Fibroblast of skin of back (primary cell): ENCODE measurements at regions not wholly inside any gene's neighbourhood (a gene's known extent, or its start where the extent isn't known, plus 50 kb on each side); places are given as distances from the start of the nearest gene placed in this dataset.
"Not testable (repeated sequence)": the region's sequence is repeated elsewhere in the genome, so short reads cannot be mapped to it uniquely, and the experiment has no call there.

Experiments used
- DNase-seq: peaks from one replicate; pipeline ENCODE4 v3.0.0-alpha.2; 2013

DNA sequence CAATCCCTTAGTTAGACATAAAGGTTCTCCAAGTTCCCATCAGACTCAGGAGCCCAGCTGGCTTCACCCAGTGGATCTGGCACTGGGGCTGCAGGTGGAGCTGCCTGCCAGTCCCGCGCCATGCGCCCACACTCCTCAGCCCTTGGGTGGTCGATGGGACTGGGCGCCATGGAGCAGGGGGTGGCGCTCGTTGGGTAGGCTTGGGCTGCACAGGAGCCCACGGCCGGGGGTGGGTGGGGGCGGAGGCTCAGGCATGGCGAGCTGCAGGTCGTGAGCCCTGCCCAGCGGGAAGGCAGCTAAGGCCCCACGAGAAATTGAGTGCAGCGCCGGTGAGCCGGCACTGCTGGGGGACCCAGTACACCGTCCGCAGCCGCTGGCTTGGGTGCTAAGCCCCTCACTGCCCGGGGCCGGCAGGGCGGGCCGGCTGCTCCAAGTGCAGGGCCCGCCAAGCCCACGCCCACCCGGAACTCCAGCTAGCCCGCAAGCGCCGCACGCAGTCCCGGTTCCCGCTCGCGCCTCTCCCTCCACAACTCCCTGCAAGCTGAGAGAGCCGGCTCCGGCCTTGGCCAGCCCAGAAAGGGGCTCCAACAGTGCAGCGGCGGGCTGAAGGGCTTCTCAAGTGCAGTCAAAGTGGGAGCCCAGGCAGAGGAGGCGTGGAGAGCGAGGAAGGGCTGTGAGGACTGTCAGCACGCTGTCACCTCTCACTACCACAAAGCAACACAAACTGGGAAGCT, 584.3 kb upstream of the COBL start:
- DNase-seq = not testable (repeated sequence)

DNA sequence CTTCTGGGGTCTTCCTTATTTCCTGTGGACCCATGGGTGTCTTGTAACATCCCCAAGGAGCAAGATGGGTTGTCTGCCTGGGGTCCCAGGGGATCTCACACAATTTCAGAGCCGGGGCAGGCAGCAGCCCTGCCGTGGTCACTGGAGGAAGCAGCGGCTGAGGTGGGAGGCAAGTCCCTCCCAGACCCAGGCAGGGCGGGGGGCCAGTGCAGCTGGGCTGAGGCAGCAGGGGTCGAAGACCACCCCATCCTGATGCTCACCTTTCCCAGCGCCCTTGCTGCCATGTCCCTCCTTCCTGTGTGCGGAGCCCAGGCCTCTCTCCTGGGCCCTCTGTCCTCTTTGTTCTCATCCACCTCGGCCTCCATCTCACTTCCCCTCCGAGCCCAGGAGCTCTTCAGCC, 583.0 kb upstream of the COBL start:
- DNase-seq = no peak

DNA sequence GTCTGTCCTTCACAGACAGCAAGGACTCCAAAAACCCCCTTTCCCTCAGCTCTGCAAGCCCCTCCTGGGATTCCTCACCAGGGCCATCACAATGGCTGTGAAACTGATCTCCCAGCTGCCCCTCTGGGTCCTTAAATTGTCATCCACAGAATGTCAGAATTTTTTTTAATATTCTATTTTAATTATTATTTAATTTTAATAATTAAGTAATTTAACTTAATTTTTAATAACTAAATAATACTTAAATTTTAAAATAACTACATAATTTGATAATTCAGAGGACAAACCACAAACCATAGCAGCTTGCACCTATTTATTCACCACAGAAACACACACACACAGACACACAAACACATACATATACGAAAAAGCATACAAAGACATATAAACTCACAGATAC, 565.8 kb upstream of the COBL start:
- DNase-seq = no peak

DNA sequence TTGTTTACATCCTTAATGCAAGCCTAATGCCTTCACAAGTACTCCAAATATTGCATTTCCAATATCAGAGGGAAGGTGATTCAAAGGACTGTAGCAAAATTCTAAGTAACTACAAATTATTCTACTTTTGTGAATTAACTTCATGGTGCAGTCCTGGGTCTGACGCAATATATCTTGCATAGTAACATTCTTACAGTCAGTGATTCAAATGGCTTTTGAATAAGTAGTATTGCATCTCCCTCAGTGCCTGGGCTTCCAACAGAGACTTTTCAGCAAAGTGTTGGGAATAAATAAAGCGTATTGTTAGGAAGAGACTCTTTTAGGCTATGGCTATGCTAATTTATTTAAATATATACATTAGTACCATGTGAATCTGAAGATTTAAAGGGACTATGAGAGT, 564.7 kb upstream of the COBL start:
- DNase-seq = no peak

DNA sequence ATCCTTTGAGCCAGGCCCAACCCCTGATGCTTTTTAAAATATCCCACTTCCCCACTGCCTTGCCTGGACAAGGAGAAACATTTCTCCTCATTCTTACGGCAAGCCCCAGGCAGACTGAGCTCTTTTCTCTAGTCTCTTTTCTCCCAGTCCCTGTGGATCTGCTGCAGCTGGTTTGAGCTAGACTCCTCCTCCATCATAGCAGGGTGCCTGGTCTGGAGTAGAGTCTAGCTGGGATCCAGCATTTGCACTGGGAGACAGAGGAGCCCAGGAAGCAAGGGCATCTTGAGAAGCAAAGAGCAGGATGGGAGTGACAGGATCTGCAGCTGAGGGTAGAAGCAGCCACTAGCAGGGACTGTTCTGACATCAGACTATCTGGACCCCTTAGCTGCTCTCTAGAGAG, 562.3 kb upstream of the COBL start:
- DNase-seq = no peak

DNA sequence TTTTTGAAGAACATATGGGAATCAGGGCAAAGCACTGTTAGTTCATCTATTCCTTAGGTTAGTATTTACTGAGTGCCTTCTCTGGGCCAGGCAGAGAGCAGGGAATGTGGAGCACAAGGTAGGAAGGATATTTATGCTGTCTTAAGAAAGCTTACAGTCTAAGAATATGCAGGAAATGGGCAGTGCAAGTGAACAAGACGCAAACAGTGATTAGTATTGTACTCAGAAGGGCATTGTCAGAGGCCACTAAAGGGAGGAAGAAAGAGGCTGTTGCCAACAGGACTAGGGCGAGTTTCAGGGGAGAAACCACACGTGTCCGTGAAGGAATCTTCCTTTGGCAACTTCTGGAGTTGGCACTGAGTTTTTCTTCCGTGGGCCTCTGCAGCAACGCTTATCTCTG, 552.8 kb upstream of the COBL start:
- DNase-seq = no peak

DNA sequence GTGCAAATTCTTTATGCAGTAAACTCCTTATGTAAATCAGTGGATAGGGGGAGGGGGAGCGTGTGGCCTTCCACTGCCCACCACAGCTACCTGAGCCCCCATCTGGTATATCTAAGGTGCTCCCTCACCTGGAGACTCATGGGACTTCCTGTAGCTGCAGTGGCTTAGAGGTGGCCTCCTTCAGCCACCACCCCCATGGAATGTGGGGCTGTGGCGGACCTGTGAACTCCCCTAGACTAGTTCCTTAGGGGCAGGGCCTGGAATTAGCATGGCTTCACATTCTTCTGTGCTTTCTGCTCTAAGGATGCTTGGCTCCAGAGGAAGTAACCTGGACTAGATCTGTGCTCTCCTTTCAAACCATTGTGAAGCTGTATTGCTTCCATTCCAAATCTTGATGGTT, 550.5 kb upstream of the COBL start:
- DNase-seq = no peak

DNA sequence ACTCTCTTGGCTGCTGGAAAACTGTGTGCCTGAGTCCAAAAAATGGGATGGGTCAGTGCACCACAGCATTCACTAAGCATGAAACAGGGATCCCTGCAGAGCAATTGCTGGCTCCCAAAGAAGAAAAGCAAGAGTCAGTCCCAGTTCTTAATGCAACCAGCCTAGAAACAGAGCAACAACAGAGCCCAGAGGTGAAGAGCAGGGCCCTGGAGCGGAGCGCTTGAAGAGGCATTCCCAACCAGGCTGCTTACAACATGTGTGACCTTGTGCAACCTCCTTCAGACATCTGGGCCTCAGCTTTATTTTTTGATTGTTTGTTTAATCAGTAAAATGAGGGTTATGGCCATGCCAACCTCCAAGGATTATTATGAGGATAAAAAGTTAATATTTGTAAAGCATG, 543.7 kb upstream of the COBL start:
- DNase-seq = no peak

DNA sequence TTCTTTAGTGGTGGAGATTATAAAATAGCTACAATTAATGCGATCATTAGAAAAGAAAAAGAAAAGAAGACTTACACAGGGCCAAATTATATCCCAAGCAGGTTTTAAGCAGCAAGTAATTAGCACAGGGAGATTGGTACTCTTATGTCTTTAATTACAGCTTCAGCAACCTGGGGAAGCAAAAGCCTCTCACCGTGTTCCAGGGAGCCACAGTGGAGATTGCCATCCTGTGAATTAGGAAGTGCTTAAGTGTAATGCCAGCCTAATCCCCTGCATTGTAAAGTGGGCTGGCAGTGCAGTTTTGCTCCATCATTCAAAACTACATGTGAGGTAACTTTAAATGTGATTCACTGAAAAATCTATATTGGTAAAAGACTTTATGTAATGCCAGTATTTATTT, 533.5 kb upstream of the COBL start:
- no peak for DNase-seq

DNA sequence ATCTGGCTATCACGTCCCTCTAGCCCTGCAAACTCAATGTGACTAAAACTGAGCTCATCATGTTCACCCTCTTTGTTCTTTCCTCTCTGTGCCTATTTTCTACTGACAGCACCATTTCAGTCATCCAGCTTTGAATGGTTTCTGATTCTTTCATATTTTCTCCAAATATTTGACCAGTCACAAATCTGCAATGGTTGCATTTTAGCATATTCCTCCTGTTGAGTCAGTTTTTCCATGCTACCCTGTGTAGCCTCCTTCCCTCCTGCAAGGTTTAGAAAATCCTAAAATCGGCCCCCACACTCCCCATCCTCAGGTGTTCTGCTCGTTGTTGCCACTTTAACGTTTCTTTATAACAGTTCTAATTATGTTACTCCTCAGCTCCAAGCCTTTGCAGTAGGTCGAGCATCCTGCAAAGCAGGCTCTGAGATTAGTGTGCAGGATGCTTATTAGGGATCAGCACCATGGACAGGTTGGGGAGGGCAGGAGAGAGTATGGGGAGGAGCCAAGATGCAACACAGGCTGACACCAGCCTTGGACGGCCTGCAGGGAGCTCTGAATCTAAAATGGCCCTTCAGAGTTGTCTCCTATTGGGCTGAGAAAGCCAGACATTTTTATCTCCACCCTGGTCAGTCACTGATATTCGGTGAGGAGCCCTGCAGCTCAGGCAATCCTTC, 531.0 kb upstream of the COBL start:
- no peak for DNase-seq

DNA sequence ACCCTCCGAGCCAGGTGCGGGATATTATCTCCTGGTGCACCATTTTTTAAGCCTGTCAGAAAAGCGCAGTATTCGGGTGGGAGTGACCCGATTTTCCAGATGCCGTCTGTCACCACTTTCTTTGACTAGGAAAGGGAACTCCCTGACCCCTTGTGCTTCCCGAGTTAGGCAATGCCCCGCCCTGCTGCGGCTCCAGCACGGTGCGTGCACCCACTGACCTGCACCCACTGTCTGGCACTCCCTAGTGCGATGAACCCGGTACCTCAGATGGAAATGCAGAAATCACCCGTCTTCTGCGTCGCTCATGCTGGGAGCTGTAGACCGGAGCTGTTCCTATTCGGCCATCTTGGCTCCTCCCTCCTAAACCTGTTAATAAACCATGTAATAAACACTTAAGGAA, 522.5 kb upstream of the COBL start:
- DNase-seq = not testable (repeated sequence)

DNA sequence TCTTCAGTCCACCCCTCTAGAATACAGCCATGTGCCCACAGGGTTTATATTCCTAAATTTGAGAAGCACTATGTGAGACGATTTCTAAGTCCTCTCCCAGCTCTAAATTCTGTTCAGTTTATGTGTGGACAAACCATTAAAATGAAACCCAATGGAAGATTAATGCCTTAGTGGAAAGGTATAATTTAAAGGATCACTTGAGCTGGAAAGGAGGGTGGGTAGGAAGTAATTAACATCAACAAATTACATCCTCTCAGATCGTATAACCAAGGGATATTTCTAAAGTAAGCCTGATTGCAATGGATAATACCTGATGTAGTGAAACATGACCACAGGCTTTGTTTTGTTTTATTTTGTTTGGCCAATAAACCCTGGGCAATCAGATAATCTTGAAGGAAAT, 511.0 kb upstream of the COBL start:
- no peak for DNase-seq

DNA sequence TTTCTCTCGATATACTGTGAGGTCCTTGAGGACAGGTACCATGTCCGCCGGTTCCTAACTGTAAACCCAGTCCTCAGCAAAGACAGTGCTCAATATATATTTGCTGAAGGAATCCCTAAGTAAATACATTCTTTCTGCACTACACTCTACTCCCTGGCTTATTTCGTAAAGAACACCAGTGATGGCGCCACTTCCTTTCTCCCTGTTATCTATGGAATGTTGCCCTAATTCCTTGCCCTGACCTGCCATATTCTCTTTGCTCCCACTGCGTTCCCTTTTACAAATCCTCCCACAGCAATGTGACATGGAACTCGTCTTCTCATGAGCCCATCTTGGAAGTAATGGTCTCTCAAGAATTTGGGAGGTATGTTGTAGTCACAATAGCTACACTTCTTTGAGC, 507.4 kb upstream of the COBL start:
- DNase-seq = no peak

DNA sequence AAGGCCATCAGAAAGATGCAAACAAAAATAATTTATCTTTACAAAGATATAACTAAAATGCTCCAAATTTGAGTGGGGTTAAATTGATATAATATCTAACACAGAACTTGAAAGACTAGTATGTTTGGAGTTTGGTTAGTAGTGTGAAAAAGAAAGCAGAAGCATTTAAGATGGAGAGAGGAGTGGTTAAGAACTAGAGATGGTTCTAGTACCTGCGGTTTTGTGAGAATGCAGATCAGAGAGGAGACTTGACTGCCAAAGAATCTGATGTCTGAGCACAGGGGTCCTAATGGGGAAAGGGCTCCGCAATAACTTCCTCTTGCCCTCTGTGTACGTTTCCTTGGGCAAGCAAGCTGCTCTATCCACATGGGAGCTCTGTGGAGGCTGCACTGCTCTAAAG, 506.8 kb upstream of the COBL start:
- DNase-seq = no peak

DNA sequence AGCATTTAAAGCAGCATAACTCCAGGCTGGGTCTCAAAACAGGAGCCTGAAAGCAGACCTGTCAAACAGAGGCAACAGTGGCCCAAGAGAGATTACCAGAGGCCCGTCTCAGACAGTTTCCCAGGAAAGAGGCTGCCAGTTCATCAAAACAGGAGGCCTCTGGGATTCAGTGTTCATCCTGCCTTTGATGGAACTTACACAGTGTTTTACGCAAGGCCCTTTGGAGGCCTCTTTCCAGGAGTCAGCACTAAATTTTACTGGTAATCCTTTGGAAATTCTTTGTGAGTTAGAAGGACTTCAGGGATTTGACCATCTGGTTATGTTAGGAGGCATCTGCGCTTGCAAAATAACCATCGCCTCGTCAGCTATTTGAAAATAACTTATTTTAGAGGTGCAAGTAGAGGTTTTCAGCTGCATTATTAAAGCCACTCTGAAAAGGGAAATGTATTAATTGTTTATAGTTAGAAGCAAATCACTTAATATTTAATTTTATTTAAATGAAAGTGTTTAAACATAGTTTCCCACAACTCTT, 501.2 kb upstream of the COBL start:
- no peak for DNase-seq

DNA sequence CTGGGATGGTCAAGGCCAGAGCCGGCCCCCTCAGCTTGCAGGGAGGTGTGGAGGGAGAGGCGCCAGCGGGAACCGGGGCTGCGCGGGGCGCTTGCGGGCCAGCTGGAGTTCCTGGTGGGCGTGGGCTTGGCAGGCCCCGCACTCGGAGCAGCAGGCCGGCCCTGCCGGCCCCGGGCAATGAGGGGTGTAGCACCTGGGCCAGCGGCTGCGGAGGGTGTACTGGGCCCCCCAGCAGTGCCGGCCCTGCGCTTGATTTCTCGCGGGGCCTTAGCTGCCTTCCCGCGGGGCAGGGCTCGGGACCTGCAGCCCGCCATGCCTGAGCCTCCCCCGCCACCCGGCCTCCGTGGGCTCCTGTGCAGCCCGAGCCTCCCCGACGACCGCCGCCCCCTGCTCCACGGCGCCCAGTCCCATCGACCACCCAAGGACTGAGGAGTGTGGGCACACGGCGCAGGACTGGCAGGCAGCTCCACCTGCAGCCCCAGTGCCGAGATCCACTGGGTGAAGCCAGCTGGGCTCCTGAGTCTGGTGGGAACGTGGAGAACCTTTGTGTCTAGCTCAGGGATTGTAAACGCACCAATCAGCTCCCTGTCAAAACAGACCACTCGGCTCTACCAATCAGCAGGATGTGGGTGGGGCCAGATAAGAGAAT, 489.3 kb upstream of the COBL start:
- DNase-seq = not testable (repeated sequence)

DNA sequence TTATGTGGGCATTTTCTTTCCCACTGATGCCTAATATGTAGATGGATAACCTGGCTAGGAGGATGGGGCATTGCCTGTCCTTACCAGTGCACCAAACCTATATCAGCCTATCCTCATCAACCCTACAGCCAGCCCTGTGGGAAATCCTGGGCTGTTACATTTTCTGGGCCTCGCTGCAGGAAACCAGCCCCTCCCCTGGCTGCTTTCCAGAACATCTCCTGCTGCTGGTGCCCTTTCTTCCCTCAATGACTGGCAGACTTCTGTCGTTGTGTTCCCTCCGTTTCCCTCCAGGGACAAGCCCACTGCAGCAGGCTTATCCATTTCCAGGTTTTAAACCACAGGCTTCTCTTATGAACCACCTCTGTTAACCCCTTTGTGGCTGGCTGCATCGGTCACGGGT, 486.1 kb upstream of the COBL start:
- no peak for DNase-seq

DNA sequence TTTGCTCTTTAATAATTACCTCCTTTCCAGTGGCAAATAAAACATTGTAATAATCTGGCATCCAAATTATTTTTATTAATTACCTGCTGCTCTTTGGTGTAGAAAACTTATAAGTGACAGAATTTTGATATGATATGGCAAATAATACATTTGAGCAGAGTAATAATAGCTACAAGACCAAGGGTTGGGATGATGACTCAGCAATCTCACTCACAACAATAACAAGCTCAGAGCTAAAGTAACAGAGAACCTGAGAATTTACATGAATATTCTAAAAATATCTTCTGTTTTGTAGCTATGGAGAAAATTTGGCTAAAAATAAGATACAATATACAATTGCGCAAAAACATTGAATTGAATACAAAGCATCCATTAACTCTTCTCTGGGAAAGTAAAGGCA, 480.8 kb upstream of the COBL start:
- no peak for DNase-seq

DNA sequence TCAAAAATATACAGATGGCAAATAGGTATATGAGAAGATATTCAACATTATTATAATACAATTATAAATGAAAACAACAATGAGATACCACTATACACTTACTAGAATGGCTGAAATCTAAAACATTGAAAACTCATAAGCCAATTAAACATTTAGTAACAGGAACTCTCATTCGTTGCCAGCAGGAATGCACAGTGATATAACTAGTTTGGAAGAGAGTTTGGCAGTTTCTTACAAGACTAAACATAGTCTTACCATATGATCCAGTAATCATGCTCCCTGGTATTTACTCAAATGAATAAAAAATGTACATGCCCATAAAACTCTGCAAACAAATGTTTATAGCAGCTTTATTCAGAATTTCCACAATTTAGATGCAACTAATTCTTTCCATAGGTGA, 476.2 kb upstream of the COBL start:
- DNase-seq = no peak

DNA sequence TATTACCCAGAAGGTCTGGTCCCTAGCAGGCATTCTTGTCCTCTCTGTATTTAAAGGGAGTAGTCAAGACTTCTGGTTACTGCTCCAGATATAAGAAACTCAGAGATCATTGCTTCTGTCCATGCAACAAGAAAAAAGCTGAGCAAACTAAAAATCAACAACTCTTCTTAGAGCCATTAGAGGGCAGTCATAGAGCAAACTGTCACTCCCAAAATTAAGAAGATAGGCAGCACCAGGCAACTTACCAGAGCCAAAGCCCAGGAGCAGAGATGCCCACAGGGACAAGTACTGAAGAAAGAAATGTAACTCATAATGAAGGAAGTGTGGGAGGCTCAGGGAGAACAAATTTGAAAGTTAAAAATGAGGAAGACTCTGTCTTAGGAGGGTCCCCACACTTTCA, 472.9 kb upstream of the COBL start:
- DNase-seq = no peak

DNA sequence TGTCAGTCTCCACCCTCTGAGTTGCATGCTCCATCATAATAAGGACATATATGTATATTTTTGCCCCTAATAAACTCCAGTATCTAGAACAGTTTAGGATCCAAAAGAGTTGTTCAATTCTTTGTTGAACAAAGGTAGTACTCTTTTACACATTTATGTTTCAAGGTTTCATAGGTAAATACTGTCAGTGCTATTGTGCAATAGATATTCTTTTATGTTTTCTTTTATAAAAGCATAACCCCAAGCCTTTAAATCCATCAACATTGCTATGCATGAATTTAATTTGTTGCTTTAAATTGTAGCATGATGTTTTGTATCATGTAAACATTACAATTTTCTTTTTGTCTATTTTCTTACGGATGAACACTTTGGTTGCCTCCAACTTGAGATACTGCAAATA, 469.7 kb upstream of the COBL start:
- no peak for DNase-seq

DNA sequence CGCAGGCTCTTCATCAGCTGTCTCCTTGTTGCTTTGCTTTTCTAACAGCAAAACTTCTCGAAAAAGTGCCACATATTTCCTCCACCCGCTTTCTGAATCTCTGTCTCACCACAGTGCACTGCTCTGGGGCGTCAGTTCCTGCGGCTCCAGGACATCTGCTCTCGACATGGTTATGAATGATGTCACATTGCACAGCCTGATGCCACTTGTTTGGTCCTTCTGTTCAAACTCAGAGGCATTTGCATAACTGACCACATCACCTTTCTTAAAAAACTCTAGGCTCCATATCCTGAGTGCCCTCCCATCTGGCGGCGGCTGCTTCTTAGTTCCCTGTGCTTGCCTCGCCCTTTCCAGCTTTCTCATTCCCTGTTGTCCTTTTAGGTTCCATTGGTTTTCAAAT, 469.3 kb upstream of the COBL start:
- DNase-seq = no peak

DNA sequence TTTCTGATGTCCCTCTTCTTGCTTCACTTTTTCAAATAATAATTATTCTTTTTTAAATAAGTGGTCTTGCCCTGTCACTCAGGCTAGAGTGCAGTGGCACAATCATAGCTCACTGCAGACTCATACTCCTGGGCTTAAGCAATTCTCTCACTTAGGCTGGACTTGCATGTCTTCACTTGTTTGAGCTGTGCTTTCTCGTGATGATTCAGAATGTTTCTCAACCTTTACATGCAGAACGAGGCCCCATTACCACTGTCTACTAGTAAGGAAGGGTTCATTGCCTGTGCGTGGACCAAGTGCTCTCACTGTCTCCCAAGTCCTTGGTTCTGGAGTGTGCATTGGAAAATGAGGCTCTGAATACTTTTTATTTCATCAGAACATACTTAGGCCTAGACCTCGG, 468.6 kb upstream of the COBL start:
- no peak for DNase-seq

DNA sequence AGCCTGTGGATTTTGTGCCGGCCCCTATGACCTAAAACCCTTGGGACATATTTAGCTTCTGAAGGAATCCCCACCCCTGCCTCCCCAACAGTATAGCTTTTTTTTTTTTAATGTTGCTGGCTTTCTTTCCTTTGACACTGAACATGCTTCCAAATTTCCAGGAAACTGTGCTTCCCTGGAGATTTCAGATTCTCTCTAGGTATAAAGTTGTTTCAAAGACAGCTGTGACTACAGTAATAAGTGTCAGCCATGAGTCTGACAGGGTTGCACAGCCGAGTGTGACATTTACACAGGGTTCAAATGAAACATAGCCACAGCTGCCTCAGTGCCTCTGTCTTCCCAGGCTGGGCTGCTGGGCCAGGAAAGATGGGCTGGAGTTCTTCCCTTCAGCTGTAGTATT, 466.6 kb upstream of the COBL start:
- DNase-seq = no peak
